ENCODE measurements at regions not wholly inside any gene's neighbourhood (a gene's known extent, or its start where the extent isn't known, plus 50 kb on each side); places are given as distances from the start of the nearest gene placed in this dataset.

GRCh38 chr2:220153118-220153517 is 525.7 kb downstream of the SLC4A3 start:
- no peaks in the 10 kb centered on the region for H3K27me3 ChIP-seq (replicated peaks; ENCODE audit: insufficient read depth)

GRCh38 chr2:220154304-220154703 is 526.9 kb downstream of the SLC4A3 start:
- Histone ChIP-seq H3K4me1 (replicated peaks) (no peaks in the 10 kb centered on the region), H3K4me3 (no peak overlapping the region), H3K36me3 (no peaks in the 10 kb centered on the region), H3K27ac (no peak overlapping the region), H3K9me3 (no peaks in the 10 kb centered on the region), H3K27me3 (replicated peaks; ENCODE audit: insufficient read depth) (no peaks in the 10 kb centered on the region)
- no peak for DNase-seq (ENCODE audit: low spot score)
- TF ChIP-seq CTCF (IDR thresholded peaks at IDR 0.05) (no peak), POLR2A (IDR thresholded peaks at IDR 0.05) (no peak), POLR2AphosphoS5 (IDR thresholded peaks at IDR 0.05) (no peak)
- 5% methylated on average over 1 of the region's 1 CpG for WGBS
- intact Hi-C loops (cut with DNase I) = no loop called here

More at GRCh38 chr2:220153118-220153517, 525.7 kb downstream of the SLC4A3 start:
- H3K9me3 ChIP-seq = no peaks in the 10 kb centered on the region
- DNase-seq (ENCODE audit: low spot score) = no peak
- WGBS = 91% methylated on average over 4 of the region's 4 CpGs
- no peak for TF ChIP-seq POLR2AphosphoS5 (IDR thresholded peaks at IDR 0.05)
- no peak for TF ChIP-seq CTCF (IDR thresholded peaks at IDR 0.05)
- no peak for TF ChIP-seq POLR2A (IDR thresholded peaks at IDR 0.05)
- H3K4me3 ChIP-seq = no peak overlapping the region
- H3K4me1 ChIP-seq (replicated peaks) = no peaks in the 10 kb centered on the region
- intact Hi-C loops (cut with DNase I) = no loop called here
- no peak overlapping the region for H3K27ac ChIP-seq
- no peaks in the 10 kb centered on the region for H3K36me3 ChIP-seq

GRCh38 chr2:220157312-220157711 is 529.9 kb downstream of the SLC4A3 start:
- H3K27me3 ChIP-seq (replicated peaks; ENCODE audit: insufficient read depth) = no peaks in the 10 kb centered on the region
- 94% methylated on average over 3 of the region's 3 CpGs for WGBS
- H3K36me3 ChIP-seq = no peaks in the 10 kb centered on the region
- TF ChIP-seq POLR2AphosphoS5 (IDR thresholded peaks at IDR 0.05) (no peak), CTCF (IDR thresholded peaks at IDR 0.05) (no peak), POLR2A (IDR thresholded peaks at IDR 0.05) (no peak)
- intact Hi-C loops (cut with DNase I) = no loop called here
- no peak overlapping the region for H3K27ac ChIP-seq
- H3K4me3 ChIP-seq = no peak overlapping the region
- DNase-seq (ENCODE audit: low spot score) = no peak
- no peaks in the 10 kb centered on the region for H3K4me1 ChIP-seq (replicated peaks)
- no peaks in the 10 kb centered on the region for H3K9me3 ChIP-seq

- WGBS = 88% methylated on average over 2 of the region's 2 CpGs
- Histone ChIP-seq H3K36me3 (no peaks in the 10 kb centered on the region), H3K4me1 (replicated peaks) (no peaks in the 10 kb centered on the region), H3K4me3 (no peak overlapping the region), H3K27me3 (replicated peaks; ENCODE audit: insufficient read depth) (no peaks in the 10 kb centered on the region), H3K27ac (no peak overlapping the region), H3K9me3 (no peaks in the 10 kb centered on the region)
- DNase-seq (ENCODE audit: low spot score) = no peak
- TF ChIP-seq CTCF (IDR thresholded peaks at IDR 0.05) = no peak
- TF ChIP-seq POLR2A (IDR thresholded peaks at IDR 0.05) = no peak
- no peak for TF ChIP-seq POLR2AphosphoS5 (IDR thresholded peaks at IDR 0.05)
- intact Hi-C loops (cut with DNase I) = no loop called here
Measured at GRCh38 chr2:220159738-220160137, 532.3 kb downstream of the SLC4A3 start.

- Histone ChIP-seq H3K36me3 (no peaks in the 10 kb centered on the region), H3K27me3 (replicated peaks; ENCODE audit: insufficient read depth) (no peaks in the 10 kb centered on the region), H3K27ac (no peak overlapping the region), H3K4me3 (no peak overlapping the region), H3K4me1 (replicated peaks) (no peaks in the 10 kb centered on the region), H3K9me3 (no peaks in the 10 kb centered on the region)
- no peak for TF ChIP-seq CTCF (IDR thresholded peaks at IDR 0.05)
- no peak for TF ChIP-seq POLR2A (IDR thresholded peaks at IDR 0.05)
- TF ChIP-seq POLR2AphosphoS5 (IDR thresholded peaks at IDR 0.05) = no peak
- WGBS = 71% methylated on average over 1 of the region's 1 CpG
- no peak for DNase-seq (ENCODE audit: low spot score)
- intact Hi-C loops (cut with DNase I) = no loop called here
Measured at GRCh38 chr2:220162320-220162719, 534.9 kb downstream of the SLC4A3 start.
